H1 (cell line): ENCODE measurements at regions not wholly inside any gene's neighbourhood (a gene's known extent, or its start where the extent isn't known, plus 50 kb on each side); places are given as distances from the start of the nearest gene placed in this dataset.

Experiments
- BACH1 ChIP-seq: IDR thresholded peaks from 2 replicates; pipeline ENCODE4 v1.6.1; 2012; ENCODE audit warnings: low read length, improper control_type of control experiment
- CEBPB ChIP-seq: IDR thresholded peaks from 2 replicates; pipeline ENCODE4 v1.6.1; 2012; ENCODE audit warnings: low read depth, low read length
- EP300 ChIP-seq, 2 experiments: IDR thresholded peaks; 1 replicate in 1 of 2; 2 replicates in 1 of 2; pipeline ENCODE4 v1.6.1; 2011 to 2012; ENCODE audit warnings: low read depth in 2 of 2, low read length in 2 of 2, mild to moderate bottlenecking in 2 of 2, borderline replicate concordance in 1 of 2, inconsistent platforms in 1 of 2, moderate library complexity in 1 of 2
- EZH2 ChIP-seq: fragments of 200-600 bp; sonication (generic); IDR thresholded peaks from 2 replicates; pipeline ENCODE4 v1.7.1; 2012; ENCODE audit warnings: low read depth, mild to moderate bottlenecking, moderate library complexity, low read length, inconsistent platforms; ENCODE audit not compliant: severe bottlenecking
- FOSL1 ChIP-seq: IDR thresholded peaks from 2 replicates; pipeline ENCODE4 v1.6.1; 2011; ENCODE audit warnings: mild to moderate bottlenecking, low read depth, low read length, moderate library complexity; ENCODE audit not compliant: insufficient read depth
- JUND ChIP-seq: IDR thresholded peaks from 2 replicates; pipeline ENCODE4 v1.6.1; 2011; ENCODE audit warnings: mild to moderate bottlenecking, improper control_type of control experiment, low read length
- MAFK ChIP-seq: IDR thresholded peaks from 2 replicates; pipeline ENCODE4 v1.6.1; 2012; ENCODE audit warnings: low read depth, mild to moderate bottlenecking, improper control_type of control experiment, low read length
- POLR2A ChIP-seq, 2 experiments: IDR thresholded peaks; 1 replicate in 1 of 2; 2 replicates in 1 of 2; pipeline ENCODE4 v1.6.1; 2011; ENCODE audit warnings: low read depth in 2 of 2, low read length in 2 of 2, mild to moderate bottlenecking in 2 of 2; ENCODE audit errors: control extremely low read depth in 1 of 2
- POLR2AphosphoS5 ChIP-seq: IDR thresholded peaks from 2 replicates; pipeline ENCODE4 v1.6.1; 2011; ENCODE audit warnings: low read depth, low read length
- SIX5 ChIP-seq: IDR thresholded peaks from 2 replicates; pipeline ENCODE4 v1.6.1; 2011; ENCODE audit warnings: mild to moderate bottlenecking, low read depth, low read length
- ZNF274 ChIP-seq: IDR thresholded peaks from 2 replicates; pipeline ENCODE4 v1.7.0; 2012; ENCODE audit warnings: low read length, borderline replicate concordance; ENCODE audit errors: extremely low read depth
- TF ChIP-seq, protein P1 (sequence below), 3 experiments: IDR thresholded peaks; 1 replicate in 2 of 3; 2 replicates in 1 of 3; pipeline versions ENCODE4 v1.5.1 to v1.6.1; 2011; ENCODE audit warnings: low read length in 3 of 3, mild to moderate bottlenecking in 3 of 3, inconsistent platforms in 2 of 3, low read depth in 1 of 3, moderate library complexity in 1 of 3; ENCODE audit not compliant: insufficient read depth in 1 of 3; ENCODE audit errors: control extremely low read depth in 1 of 3
- TF ChIP-seq, protein P2 (sequence below): IDR thresholded peaks from 2 replicates; pipeline ENCODE4 v1.6.1; 2012; ENCODE audit warnings: inconsistent platforms
- TF ChIP-seq, protein P3 (sequence below): IDR thresholded peaks from 2 replicates; pipeline ENCODE4 v1.6.1; 2012; ENCODE audit warnings: low read length, inconsistent platforms

DNA sequence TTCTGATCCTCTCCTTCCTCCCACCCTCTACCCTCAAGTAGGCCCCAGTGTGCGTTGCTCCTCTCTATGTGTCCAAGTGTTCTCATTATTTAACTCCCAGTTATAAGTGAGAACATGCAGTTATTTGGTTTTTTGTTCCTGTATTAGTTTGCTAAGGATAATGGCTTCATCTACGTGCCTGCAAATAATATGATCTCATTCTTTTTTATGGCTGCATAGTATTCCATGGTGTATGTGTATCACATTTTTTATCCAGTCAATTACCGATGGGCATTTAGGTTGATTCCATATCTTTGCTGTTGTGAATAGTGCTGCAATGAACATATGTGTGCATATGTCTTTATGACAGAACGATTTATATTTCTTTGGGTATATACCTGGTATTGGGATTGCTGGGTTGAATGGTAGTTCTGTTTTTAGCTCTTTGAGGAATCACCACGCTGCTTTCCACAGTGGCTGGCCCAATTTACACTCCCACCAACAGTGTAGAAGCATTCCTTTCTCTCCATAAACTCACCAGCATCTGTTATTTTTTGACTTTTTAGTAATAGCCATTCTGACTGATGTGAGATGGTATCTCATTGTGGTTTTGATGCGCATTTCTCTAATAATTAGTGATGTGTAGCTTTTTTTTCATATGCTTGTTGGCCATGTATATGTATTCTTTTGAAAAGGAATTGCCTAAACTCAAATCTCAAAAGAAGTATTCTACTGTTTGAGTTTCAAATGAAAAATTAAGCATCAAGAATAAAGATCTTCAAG, 116.9 kb downstream of the ETS2 start:
- TF ChIP-seq POLR2A (IDR thresholded peaks at IDR 0.05; ENCODE audit: control extremely low read depth in 1 of 2, low read depth in 2 of 2, low read length in 2 of 2): no peak
- TF ChIP-seq MAFK: no peak
- TF ChIP-seq, protein P1, sequence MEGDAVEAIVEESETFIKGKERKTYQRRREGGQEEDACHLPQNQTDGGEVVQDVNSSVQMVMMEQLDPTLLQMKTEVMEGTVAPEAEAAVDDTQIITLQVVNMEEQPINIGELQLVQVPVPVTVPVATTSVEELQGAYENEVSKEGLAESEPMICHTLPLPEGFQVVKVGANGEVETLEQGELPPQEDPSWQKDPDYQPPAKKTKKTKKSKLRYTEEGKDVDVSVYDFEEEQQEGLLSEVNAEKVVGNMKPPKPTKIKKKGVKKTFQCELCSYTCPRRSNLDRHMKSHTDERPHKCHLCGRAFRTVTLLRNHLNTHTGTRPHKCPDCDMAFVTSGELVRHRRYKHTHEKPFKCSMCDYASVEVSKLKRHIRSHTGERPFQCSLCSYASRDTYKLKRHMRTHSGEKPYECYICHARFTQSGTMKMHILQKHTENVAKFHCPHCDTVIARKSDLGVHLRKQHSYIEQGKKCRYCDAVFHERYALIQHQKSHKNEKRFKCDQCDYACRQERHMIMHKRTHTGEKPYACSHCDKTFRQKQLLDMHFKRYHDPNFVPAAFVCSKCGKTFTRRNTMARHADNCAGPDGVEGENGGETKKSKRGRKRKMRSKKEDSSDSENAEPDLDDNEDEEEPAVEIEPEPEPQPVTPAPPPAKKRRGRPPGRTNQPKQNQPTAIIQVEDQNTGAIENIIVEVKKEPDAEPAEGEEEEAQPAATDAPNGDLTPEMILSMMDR (IDR thresholded peaks at IDR 0.05; ENCODE audit: control extremely low read depth in 1 of 3, insufficient read depth in 1 of 3, low read depth in 1 of 3, low read length in 3 of 3): no peak
- TF ChIP-seq, protein P2, sequence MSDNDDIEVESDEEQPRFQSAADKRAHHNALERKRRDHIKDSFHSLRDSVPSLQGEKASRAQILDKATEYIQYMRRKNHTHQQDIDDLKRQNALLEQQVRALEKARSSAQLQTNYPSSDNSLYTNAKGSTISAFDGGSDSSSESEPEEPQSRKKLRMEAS: no peak
- TF ChIP-seq JUND: no peak
- TF ChIP-seq, protein P3, sequence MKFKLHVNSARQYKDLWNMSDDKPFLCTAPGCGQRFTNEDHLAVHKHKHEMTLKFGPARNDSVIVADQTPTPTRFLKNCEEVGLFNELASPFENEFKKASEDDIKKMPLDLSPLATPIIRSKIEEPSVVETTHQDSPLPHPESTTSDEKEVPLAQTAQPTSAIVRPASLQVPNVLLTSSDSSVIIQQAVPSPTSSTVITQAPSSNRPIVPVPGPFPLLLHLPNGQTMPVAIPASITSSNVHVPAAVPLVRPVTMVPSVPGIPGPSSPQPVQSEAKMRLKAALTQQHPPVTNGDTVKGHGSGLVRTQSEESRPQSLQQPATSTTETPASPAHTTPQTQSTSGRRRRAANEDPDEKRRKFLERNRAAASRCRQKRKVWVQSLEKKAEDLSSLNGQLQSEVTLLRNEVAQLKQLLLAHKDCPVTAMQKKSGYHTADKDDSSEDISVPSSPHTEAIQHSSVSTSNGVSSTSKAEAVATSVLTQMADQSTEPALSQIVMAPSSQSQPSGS: no peak
- TF ChIP-seq POLR2AphosphoS5: no peak
- TF ChIP-seq CEBPB: no peak
- no peak for TF ChIP-seq BACH1
- no peak for TF ChIP-seq ZNF274
- no peak for TF ChIP-seq FOSL1
- no peak for TF ChIP-seq EP300 (IDR thresholded peaks at IDR 0.05; ENCODE audit: borderline replicate concordance in 1 of 2, low read depth in 2 of 2, low read length in 2 of 2)
- no peak for TF ChIP-seq SIX5
- TF ChIP-seq EZH2: no peak
